K562 (cell line): ENCODE measurements at regions not wholly inside any gene's neighbourhood (a gene's known extent, or its start where the extent isn't known, plus 50 kb on each side); places are given as distances from the start of the nearest gene placed in this dataset.

Source experiments
- ATAC-seq: fragments of 200-7000 bp; cut with Tn5 transposase; 3 replicates; pipeline ENCODE4 v1.9.1; 2020; ENCODE audit warnings: moderate library complexity
- BruUV-seq: library from RNA; stranded (reverse); fragments of 400-500 nt; replicated peaks from 2 replicates; lab custom pipeline; 2021; lab: Mats Ljungman, UMichigan
- CTCF ChIA-PET: fragments of 300-600 bp; formaldehyde crosslinking; extraction: SDS; loops from one replicate; lab custom pipeline; 2021; ENCODE audit warnings: low intra/inter-chr PET ratio; lab: Yijun Ruan, JAX
- POLR2A ChIA-PET: fragments of 300-600, 350-650 bp; sonication (Branson Sonifier 250); formaldehyde crosslinking; extraction: SDS; loops from one replicate; lab custom pipeline; 2021; ENCODE audit warnings: antibody characterized with exemption, inconsistent platforms; lab: Yijun Ruan, JAX
- DNase-seq, 4 experiments: peaks; one replicate each; pipeline versions ENCODE4 v3.0.0 to v3.0.0-alpha.2; 2011 to 2018; ENCODE audit warnings: low spot score in 3 of 4, mixed read lengths in 3 of 4; ENCODE audit errors: extremely low read depth in 1 of 4
- FAIRE-seq: peaks from 2 replicates; lab custom pipeline; 2011; peaks lifted over from hg19 to GRCh38; lab: Jason Lieb, UNC
- H2AFZ ChIP-seq: 2 replicates; pipeline ENCODE4 v1.6.0; 2011; ENCODE audit warnings: low read depth, low read length, control low read depth, inconsistent platforms
- H3K27ac ChIP-seq: fragments of 200-600 bp; 3 replicates; pipeline ENCODE4 v1.8.0; 2011; ENCODE audit warnings: low read depth, mild to moderate bottlenecking, control low read depth, inconsistent platforms, low read length, moderate library complexity, mixed read lengths; ENCODE audit errors: extremely low read depth
- H3K27me3 ChIP-seq, 2 experiments: fragments of 300-600 bp in 1 of 2; 2 replicates in 1 of 2; 3 replicates in 1 of 2; pipeline versions ENCODE4 v1.6.0 to v1.8.0; 2011; ENCODE audit warnings: inconsistent platforms in 2 of 2, low read length in 2 of 2, mild to moderate bottlenecking in 1 of 2, mixed read lengths in 1 of 2, moderate library complexity in 1 of 2; ENCODE audit not compliant: control insufficient read depth in 2 of 2, insufficient read depth in 2 of 2
- H3K36me3 ChIP-seq: fragments of 300-600 bp; 3 replicates; pipeline ENCODE4 v1.8.0; 2011; ENCODE audit warnings: mild to moderate bottlenecking, low read length, inconsistent platforms; ENCODE audit not compliant: control insufficient read depth, insufficient read depth
- H3K4me1 ChIP-seq, 2 experiments: fragments of 200-600 bp in 1 of 2; replicated peaks in 1 of 2; 2 replicates in 1 of 2; 3 replicates in 1 of 2; pipeline versions ENCODE4 v1.5.1 to v1.8.0; 2011; ENCODE audit warnings: inconsistent platforms in 2 of 2, low read length in 2 of 2, mild to moderate bottlenecking in 1 of 2, mixed read lengths in 1 of 2, moderate library complexity in 1 of 2; ENCODE audit not compliant: control insufficient read depth in 2 of 2, insufficient read depth in 2 of 2
- H3K4me2 ChIP-seq: 2 replicates; pipeline ENCODE4 v1.6.1; 2011; ENCODE audit warnings: low read length, control low read depth, inconsistent platforms, mixed read lengths; ENCODE audit not compliant: insufficient read depth
- H3K4me3 ChIP-seq: fragments of 200-600 bp; sonication (generic), shearing (Covaris generic); 2 replicates; pipeline ENCODE4 v1.5.1; 2016; ENCODE audit warnings: control low read depth, inconsistent platforms
- H3K79me2 ChIP-seq: fragments of 200-600 bp; 3 replicates; pipeline ENCODE4 v1.8.0; 2011; ENCODE audit warnings: low read length, inconsistent platforms; ENCODE audit not compliant: control insufficient read depth, insufficient read depth
- H3K9ac ChIP-seq, 2 experiments: 2 replicates each; pipeline versions ENCODE4 v1.6.0 to v1.6.1; 2011; ENCODE audit warnings: low read depth in 2 of 2, low read length in 2 of 2, control low read depth in 1 of 2, inconsistent platforms in 1 of 2, mild to moderate bottlenecking in 1 of 2, mixed read lengths in 1 of 2; ENCODE audit not compliant: insufficient read depth in 1 of 2
- H3K9me1 ChIP-seq: one replicate; pipeline ENCODE4 v1.6.0; 2011; ENCODE audit warnings: inconsistent platforms, mild to moderate bottlenecking, low read length, moderate library complexity; ENCODE audit not compliant: control insufficient read depth, insufficient read depth
- H3K9me3 ChIP-seq: replicated peaks from 2 replicates; pipeline ENCODE4 v1.5.1; 2011; ENCODE audit warnings: low read depth, low read length, inconsistent platforms; ENCODE audit not compliant: control insufficient read depth, insufficient read depth
- H4K20me1 ChIP-seq: replicated peaks from 2 replicates; pipeline ENCODE4 v1.6.1; 2011; ENCODE audit warnings: low read length, inconsistent platforms, mixed read lengths; ENCODE audit not compliant: control insufficient read depth, insufficient read depth
- CSDE1 ChIP-seq, 2 experiments: fragments of 450-650 bp; IDR thresholded peaks; 2 replicates each; pipeline ENCODE4 v1.6.1; 2016; ENCODE audit warnings: mild to moderate bottlenecking in 1 of 2
- WGBS: fragments of 100-300 bp; shearing (Covaris generic); methylation state at CpG from one replicate; pipeline ENCODE4 v1.1.6; 2016; ENCODE audit warnings: low coverage, mixed read lengths; ENCODE audit not compliant: insufficient coverage; ENCODE audit errors: missing lambda C conversion rate; 5-methylcytosine and 5-hydroxymethylcytosine counted together
- in situ Hi-C: fragments of 300-500 bp; cut with MboI; formaldehyde crosslinking; loops from 4 replicates; pipeline ENCODE4 v1.15.0; 2018; ENCODE audit warnings: inconsistent platforms, mixed read lengths
- intact Hi-C: fragments of 100-400 bp; cut with micrococcal nuclease; formaldehyde crosslinking; loops from 2 replicates; pipeline ENCODE4 v1.14.2; 2022
- TF ChIP-seq, protein P1 (sequence below): fragments of 450-650 bp; IDR thresholded peaks from 2 replicates; pipeline ENCODE4 v1.6.1; 2018; ENCODE audit not compliant: partially characterized antibody

DNA sequence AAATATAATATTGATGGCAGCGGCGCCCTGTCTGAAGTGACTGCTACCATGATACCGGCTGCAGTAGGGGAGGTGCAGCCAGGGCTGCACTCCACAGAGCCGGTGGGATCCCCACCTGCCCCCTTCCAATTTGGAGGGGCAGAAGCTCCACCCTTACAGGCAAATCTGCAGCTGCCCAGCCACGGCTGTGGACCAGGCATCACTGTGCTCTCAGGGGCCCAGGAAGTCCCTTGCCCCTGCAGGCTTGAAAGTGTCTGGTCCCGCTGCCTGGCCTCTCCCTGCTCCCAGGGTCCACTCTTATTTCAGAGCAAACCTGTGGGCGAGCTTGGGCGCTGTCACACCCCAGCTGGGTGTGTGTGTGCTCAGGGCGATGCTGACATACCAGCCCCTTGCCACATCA lies 172.7 kb upstream of the SMIM30 start:
- Histone ChIP-seq H3K4me3 (no peak overlapping the region), H3K27ac (no peak overlapping the region), H3K4me1 (peaks cover 0 to 6% of the 10 kb centered on the region in 2 experiments; a peak in 1 of 5 replicates), H3K9me3 (no peaks in the 10 kb centered on the region), H3K27me3 (peaks cover 0 to 7% of the 10 kb centered on the region in 2 experiments; a peak in 1 of 5 replicates), H3K9ac (no peak overlapping the region), H4K20me1 (no peaks in the 10 kb centered on the region), H3K4me2 (no peak overlapping the region), H3K36me3 (no peaks in the 10 kb centered on the region), H2AFZ (peak overlapping the region; percentile 5; the same call in 1 of the 2 replicates), H3K79me2 (no peaks in the 10 kb centered on the region), H3K9me1 (no peaks in the 10 kb centered on the region)
- ATAC-seq (no peak), FAIRE-seq (no peak), DNase-seq (no peak)
- TF ChIP-seq CSDE1 (IDR thresholded peaks at IDR 0.05) = no peak
- TF ChIP-seq, protein P1, sequence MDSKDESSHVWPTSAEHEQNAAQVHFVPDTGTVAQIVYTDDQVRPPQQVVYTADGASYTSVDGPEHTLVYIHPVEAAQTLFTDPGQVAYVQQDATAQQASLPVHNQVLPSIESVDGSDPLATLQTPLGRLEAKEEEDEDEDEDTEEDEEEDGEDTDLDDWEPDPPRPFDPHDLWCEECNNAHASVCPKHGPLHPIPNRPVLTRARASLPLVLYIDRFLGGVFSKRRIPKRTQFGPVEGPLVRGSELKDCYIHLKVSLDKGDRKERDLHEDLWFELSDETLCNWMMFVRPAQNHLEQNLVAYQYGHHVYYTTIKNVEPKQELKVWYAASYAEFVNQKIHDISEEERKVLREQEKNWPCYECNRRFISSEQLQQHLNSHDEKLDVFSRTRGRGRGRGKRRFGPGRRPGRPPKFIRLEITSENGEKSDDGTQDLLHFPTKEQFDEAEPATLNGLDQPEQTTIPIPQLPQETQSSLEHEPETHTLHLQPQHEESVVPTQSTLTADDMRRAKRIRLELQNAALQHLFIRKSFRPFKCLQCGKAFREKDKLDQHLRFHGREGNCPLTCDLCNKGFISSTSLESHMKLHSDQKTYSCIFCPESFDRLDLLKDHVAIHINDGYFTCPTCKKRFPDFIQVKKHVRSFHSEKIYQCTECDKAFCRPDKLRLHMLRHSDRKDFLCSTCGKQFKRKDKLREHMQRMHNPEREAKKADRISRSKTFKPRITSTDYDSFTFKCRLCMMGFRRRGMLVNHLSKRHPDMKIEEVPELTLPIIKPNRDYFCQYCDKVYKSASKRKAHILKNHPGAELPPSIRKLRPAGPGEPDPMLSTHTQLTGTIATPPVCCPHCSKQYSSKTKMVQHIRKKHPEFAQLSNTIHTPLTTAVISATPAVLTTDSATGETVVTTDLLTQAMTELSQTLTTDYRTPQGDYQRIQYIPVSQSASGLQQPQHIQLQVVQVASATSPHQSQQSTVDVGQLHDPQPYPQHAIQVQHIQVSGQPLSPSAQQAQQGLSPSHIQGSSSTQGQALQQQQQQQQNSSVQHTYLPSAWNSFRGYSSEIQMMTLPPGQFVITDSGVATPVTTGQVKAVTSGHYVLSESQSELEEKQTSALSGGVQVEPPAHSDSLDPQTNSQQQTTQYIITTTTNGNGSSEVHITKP = peak; percentile 72
- no TSS peak for BruUV-seq
- WGBS = 11% methylated on average over 9 of the region's 9 CpGs
- ChIA-PET CTCF (no interaction called here), POLR2A (no interaction called here)
- intact Hi-C loops = no loop called here
- in situ Hi-C loops = loop anchor here (10.0 kb wide), 1 partner anchor 266 kb away; no protein-coding TSS in a partner anchor
